Sigmoid colon (tissue), 6 donors: ENCODE measurements at regions not wholly inside any gene's neighbourhood (a gene's known extent, or its start where the extent isn't known, plus 50 kb on each side); places are given as distances from the start of the nearest gene placed in this dataset.

Experiments
- DNase-seq: peaks from one replicate; pipeline ENCODE4 v3.0.0-alpha.2; 2019
- H3K27ac ChIP-seq, 4 donors: fragments of 200-600 bp; sonication (generic); one replicate each; pipeline ENCODE4 v1.5.1; 2016 to 2019; ENCODE audit warnings: mild to moderate bottlenecking in 1 of 4
- H3K27me3 ChIP-seq, 3 donors: fragments of 200-600 bp; sonication (generic); one replicate each; pipeline ENCODE4 v1.5.1; 2019; ENCODE audit warnings: mild to moderate bottlenecking in 1 of 3
- H3K36me3 ChIP-seq, 4 donors: fragments of 200-600 bp; sonication (generic); one replicate each; pipeline ENCODE4 v1.5.1; 2016 to 2019
- H3K4me1 ChIP-seq, 4 donors: fragments of 200-600 bp; sonication (generic); one replicate each; pipeline ENCODE4 v1.5.1; 2017 to 2019
- H3K4me3 ChIP-seq, 4 donors: fragments of 200-600 bp; sonication (generic); one replicate each; pipeline ENCODE4 v1.5.1; 2017 to 2019; ENCODE audit warnings: mild to moderate bottlenecking in 2 of 4, moderate library complexity in 1 of 4
- H3K9me3 ChIP-seq, 4 donors: fragments of 200-600 bp in 3 of 4; sonication (generic) in 3 of 4; one replicate each; pipeline versions ENCODE4 v1.5.1 to v1.6.1; 2013 to 2019
- EP300 ChIP-seq, 4 donors: sonication (generic); formaldehyde crosslinking; IDR thresholded peaks; one replicate each; pipeline ENCODE4 v1.6.1; 2017; ENCODE audit warnings: antibody characterized with exemption in 4 of 4
- POLR2A ChIP-seq, 2 donors: fragments of 450-650 bp; IDR thresholded peaks; one replicate each; pipeline ENCODE4 v1.6.1; 2016; ENCODE audit warnings: antibody characterized with exemption in 2 of 2, mild to moderate bottlenecking in 2 of 2, moderate library complexity in 2 of 2
- POLR2AphosphoS5 ChIP-seq, 4 donors: sonication (generic); formaldehyde crosslinking; IDR thresholded peaks; one replicate each; pipeline ENCODE4 v1.6.1; 2017; ENCODE audit warnings: antibody characterized with exemption in 4 of 4
- WGBS, 2 donors: extraction: QIAGEN DNeasy Blood & Tissue Kit; methylation state at CpG; one replicate each; pipeline ENCODE4 v1.1.7; 2013; 5-methylcytosine and 5-hydroxymethylcytosine counted together
- intact Hi-C: fragments of 100-400 bp; cut with DNase I; formaldehyde crosslinking; loops from one replicate; pipeline ENCODE4 v1.15.1; 2023
- TF ChIP-seq, protein P1 (sequence below), 4 experiments: fragments of 450-650 bp in 3 of 4; fragments of 200-600 bp in 1 of 4; IDR thresholded peaks; one replicate each; pipeline ENCODE4 v1.5.1; 2016 to 2019; ENCODE audit warnings: antibody characterized with exemption in 4 of 4, mild to moderate bottlenecking in 3 of 4, moderate library complexity in 2 of 4
- donor health status: healthy with polysubstance abuse.
- donor health status: healthy.

DNA sequence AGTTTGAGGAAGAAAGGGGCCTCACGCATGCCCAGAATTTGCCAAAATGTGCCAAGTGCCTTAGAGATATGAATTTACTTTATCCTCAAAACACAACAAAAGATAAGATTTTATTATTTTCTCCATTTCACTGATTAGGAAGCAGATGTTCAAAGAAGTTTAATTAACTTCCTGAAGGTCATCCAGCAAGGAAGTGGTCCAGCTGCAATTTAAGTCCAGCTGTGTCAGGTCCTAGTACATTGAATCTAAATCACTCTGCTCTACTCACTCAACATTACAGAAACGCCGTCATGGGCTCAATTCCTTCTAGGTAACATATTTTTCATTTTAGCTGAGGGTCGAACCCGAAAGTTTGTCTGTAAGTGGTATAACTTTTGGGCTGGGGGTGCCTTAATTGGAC lies 115.4 kb downstream of the CCDC34 start:
- H3K4me3 ChIP-seq = no peak overlapping the region
- WGBS, 2 donors = 80 to 85% methylated on average over 5 of the region's 5 CpGs
- intact Hi-C loops = no loop called here
- H3K27ac ChIP-seq = no peak overlapping the region
- H3K27me3 ChIP-seq = no peaks in the 10 kb centered on the region
- DNase-seq = no peak
- TF ChIP-seq POLR2AphosphoS5 (IDR thresholded peaks at IDR 0.05) (no peak), POLR2A (IDR thresholded peaks at IDR 0.05) (no peak), EP300 (IDR thresholded peaks at IDR 0.05) (no peak)
- TF ChIP-seq, protein P1, sequence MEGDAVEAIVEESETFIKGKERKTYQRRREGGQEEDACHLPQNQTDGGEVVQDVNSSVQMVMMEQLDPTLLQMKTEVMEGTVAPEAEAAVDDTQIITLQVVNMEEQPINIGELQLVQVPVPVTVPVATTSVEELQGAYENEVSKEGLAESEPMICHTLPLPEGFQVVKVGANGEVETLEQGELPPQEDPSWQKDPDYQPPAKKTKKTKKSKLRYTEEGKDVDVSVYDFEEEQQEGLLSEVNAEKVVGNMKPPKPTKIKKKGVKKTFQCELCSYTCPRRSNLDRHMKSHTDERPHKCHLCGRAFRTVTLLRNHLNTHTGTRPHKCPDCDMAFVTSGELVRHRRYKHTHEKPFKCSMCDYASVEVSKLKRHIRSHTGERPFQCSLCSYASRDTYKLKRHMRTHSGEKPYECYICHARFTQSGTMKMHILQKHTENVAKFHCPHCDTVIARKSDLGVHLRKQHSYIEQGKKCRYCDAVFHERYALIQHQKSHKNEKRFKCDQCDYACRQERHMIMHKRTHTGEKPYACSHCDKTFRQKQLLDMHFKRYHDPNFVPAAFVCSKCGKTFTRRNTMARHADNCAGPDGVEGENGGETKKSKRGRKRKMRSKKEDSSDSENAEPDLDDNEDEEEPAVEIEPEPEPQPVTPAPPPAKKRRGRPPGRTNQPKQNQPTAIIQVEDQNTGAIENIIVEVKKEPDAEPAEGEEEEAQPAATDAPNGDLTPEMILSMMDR (IDR thresholded peaks at IDR 0.05) = no peak
- peaks cover 0 to 7% (median 3%) of the 10 kb centered on the region in 4 donors for H3K4me1 ChIP-seq
- H3K36me3 ChIP-seq = no peaks in the 10 kb centered on the region
- H3K9me3 ChIP-seq = no peaks in the 10 kb centered on the region

DNA sequence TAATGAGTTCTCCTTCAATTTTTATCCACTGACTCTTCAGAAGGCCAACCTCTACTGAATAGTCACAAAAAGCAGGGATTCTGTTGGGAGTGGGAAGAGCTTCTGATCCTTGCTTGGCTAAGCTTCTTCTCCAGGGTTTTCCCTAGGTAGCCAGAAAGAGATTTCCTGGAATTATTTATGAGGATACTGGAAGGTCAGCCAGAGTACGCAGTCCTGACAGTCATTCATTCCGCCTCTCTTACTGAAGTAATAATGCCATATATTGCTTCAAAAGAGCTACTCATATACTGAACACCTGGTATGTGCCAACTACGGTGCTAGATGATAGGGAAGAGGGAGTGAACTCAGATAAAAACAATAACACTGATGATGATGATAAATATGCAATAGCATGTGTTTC lies 116.1 kb downstream of the CCDC34 start:
- Histone ChIP-seq H3K27me3 (no peaks in the 10 kb centered on the region), H3K27ac (no peak overlapping the region), H3K4me3 (no peak overlapping the region), H3K4me1 (peaks cover 0 to 7% (median 3%) of the 10 kb centered on the region in 4 donors), H3K36me3 (no peaks in the 10 kb centered on the region), H3K9me3 (no peaks in the 10 kb centered on the region)
- intact Hi-C loops = no loop called here
- DNase-seq = no peak
- 25 to 56% methylated on average over 3 of the region's 3 CpGs for WGBS, 2 donors
- no peak for TF ChIP-seq POLR2AphosphoS5 (IDR thresholded peaks at IDR 0.05)
- no peak for TF ChIP-seq POLR2A (IDR thresholded peaks at IDR 0.05)
- no peak for TF ChIP-seq EP300 (IDR thresholded peaks at IDR 0.05)
- TF ChIP-seq, protein P1 (IDR thresholded peaks at IDR 0.05) = no peak

DNA sequence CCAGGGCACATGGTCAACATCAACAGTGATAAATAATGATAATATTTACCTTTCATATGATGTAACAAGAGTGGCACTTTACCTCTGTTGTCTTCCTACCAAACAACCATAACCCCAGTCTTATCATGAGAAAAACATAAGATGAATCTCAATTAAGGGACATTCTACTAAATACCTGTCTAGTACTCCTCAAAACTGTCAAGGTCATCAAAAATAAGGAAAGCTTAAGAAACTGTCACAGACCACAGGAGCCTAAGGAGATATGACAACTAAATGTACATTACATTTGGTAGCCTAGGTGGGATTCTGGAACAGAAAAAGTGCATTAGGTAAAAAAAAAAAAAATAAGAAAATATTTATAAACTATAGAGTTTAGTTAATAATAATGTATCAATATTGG lies 118.1 kb downstream of the CCDC34 start:
- Histone ChIP-seq H3K36me3 (no peaks in the 10 kb centered on the region), H3K9me3 (no peaks in the 10 kb centered on the region), H3K4me1 (peaks cover 0 to 6% (median 3%) of the 10 kb centered on the region in 4 donors), H3K27ac (no peak overlapping the region), H3K27me3 (no peaks in the 10 kb centered on the region), H3K4me3 (no peak overlapping the region)
- TF ChIP-seq POLR2A (IDR thresholded peaks at IDR 0.05) (no peak), EP300 (IDR thresholded peaks at IDR 0.05) (no peak), POLR2AphosphoS5 (IDR thresholded peaks at IDR 0.05) (no peak)
- TF ChIP-seq, protein P1 (IDR thresholded peaks at IDR 0.05) = no peak
- DNase-seq = no peak
- intact Hi-C loops = no loop called here

DNA sequence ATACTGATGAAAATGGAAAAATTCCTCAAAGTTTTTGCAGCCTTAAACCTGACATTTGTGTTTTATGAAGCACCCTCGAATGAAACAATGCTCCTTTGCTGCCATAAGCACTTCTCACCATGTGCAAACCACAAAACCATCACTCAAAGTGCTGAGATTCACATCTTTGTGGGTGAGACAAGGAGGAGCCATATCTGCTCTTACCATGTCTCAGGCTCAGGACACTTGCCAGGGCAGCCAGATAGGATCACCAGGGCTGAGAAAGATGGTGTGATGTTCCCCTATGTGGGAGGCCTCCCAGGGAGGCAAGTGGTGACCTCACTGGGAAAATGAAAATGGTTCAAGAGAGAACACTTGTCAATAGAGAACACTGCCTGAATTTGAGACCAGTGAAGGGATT lies 120.4 kb downstream of the CCDC34 start:
- WGBS, 2 donors = 36 to 60% methylated on average over 1 of the region's 1 CpG
- TF ChIP-seq, protein P1 (IDR thresholded peaks at IDR 0.05) = no peak
- TF ChIP-seq EP300 (IDR thresholded peaks at IDR 0.05) = no peak
- no peak for TF ChIP-seq POLR2A (IDR thresholded peaks at IDR 0.05)
- no peak for TF ChIP-seq POLR2AphosphoS5 (IDR thresholded peaks at IDR 0.05)
- intact Hi-C loops = no loop called here

More for the DNA sequence above, 120.4 kb downstream of the CCDC34 start:
- Histone ChIP-seq H3K27ac (no peak overlapping the region), H3K4me3 (no peak overlapping the region), H3K4me1 (peaks cover 0 to 29% (median 19%) of the 10 kb centered on the region in 4 donors), H3K36me3 (no peaks in the 10 kb centered on the region), H3K27me3 (no peaks in the 10 kb centered on the region), H3K9me3 (no peaks in the 10 kb centered on the region)
- DNase-seq = no peak
